SK-N-SH (cell line): ENCODE measurements at regions not wholly inside any gene's neighbourhood (a gene's known extent, or its start where the extent isn't known, plus 50 kb on each side); places are given as distances from the start of the nearest gene placed in this dataset.

Experiments used
- CTCF ChIA-PET: fragments of 300-600, 350-600 bp; formaldehyde crosslinking; extraction: SDS; loops from one replicate; lab custom pipeline; 2021; lab: Yijun Ruan, JAX
- POLR2A ChIA-PET: fragments of 350-600 bp; sonication (Branson Sonifier 250); formaldehyde crosslinking; extraction: SDS; loops from one replicate; lab custom pipeline; 2020; ENCODE audit warnings: antibody characterized with exemption, inconsistent platforms; lab: Yijun Ruan, JAX
- DNase-seq: peaks from one replicate; pipeline ENCODE4 v3.0.0; 2012
- H2AFZ ChIP-seq: fragments of 200-600 bp; sonication (generic); 2 replicates; pipeline ENCODE4 v1.8.1; 2016; ENCODE audit warnings: antibody characterized with exemption, mild to moderate bottlenecking, low read depth
- H3F3A ChIP-seq: fragments of 200-600 bp; sonication (generic); replicated peaks from 2 replicates; pipeline ENCODE3; 2016; ENCODE audit warnings: antibody characterized with exemption, mild to moderate bottlenecking; ENCODE audit not compliant: insufficient read depth
- H3K27ac ChIP-seq, 2 experiments: fragments of 200-500 bp in 1 of 2; fragments of 200-600 bp in 1 of 2; sonication (Bioruptor generic) in 1 of 2; sonication (generic), shearing (Covaris generic) in 1 of 2; 2 replicates each; pipeline versions ENCODE4 v1.5.1 to v1.6.1; 2014 to 2016; ENCODE audit warnings: low read depth in 2 of 2, inconsistent platforms in 1 of 2, low read length in 1 of 2, mild to moderate bottlenecking in 1 of 2, mixed read lengths in 1 of 2
- H3K27me3 ChIP-seq: fragments of 200-600 bp; sonication (generic), shearing (Covaris generic); 2 replicates; pipeline ENCODE4 v1.6.1; 2016; ENCODE audit warnings: mixed run types; ENCODE audit not compliant: insufficient read depth
- H3K36me3 ChIP-seq, 2 experiments: fragments of 200-500 bp in 1 of 2; fragments of 200-600 bp in 1 of 2; sonication (Bioruptor generic) in 1 of 2; sonication (generic) in 1 of 2; replicated peaks in 1 of 2; 2 replicates each; pipeline versions ENCODE3 to v1.5.1; 2014 to 2016; ENCODE audit warnings: low read length in 1 of 2, mild to moderate bottlenecking in 1 of 2; ENCODE audit not compliant: insufficient read depth in 2 of 2, control insufficient read depth in 1 of 2
- H3K4me1 ChIP-seq, 2 experiments: fragments of 200-500 bp in 1 of 2; fragments of 200-600 bp in 1 of 2; sonication (Bioruptor generic) in 1 of 2; sonication (generic), shearing (Covaris generic) in 1 of 2; 2 replicates each; pipeline versions ENCODE4 v1.5.1 to v1.6.1; 2014 to 2016; ENCODE audit warnings: low read depth in 1 of 2, low read length in 1 of 2, mixed run types in 1 of 2; ENCODE audit not compliant: insufficient read depth in 2 of 2, control insufficient read depth in 1 of 2
- H3K4me2 ChIP-seq: fragments of 200-600 bp; sonication (generic), shearing (Covaris generic); 2 replicates; pipeline ENCODE4 v1.6.1; 2017; ENCODE audit warnings: mixed run types
- H3K4me3 ChIP-seq, 2 experiments: fragments of 200-500 bp in 1 of 2; fragments of 200-600 bp in 1 of 2; sonication (Bioruptor generic) in 1 of 2; sonication (generic), shearing (Covaris generic) in 1 of 2; 2 replicates each; pipeline versions ENCODE4 v1.5.1 to v1.8.1; 2014 to 2016; ENCODE audit warnings: low read depth in 2 of 2, inconsistent platforms in 1 of 2, low read length in 1 of 2, mild to moderate bottlenecking in 1 of 2, mixed read lengths in 1 of 2, moderate library complexity in 1 of 2
- H3K79me2 ChIP-seq: fragments of 200-600 bp; sonication (generic); 2 replicates; pipeline ENCODE4 v1.8.1; 2017; ENCODE audit warnings: mild to moderate bottlenecking; ENCODE audit not compliant: insufficient read depth
- H3K9ac ChIP-seq: fragments of 200-600 bp; sonication (generic); 2 replicates; pipeline ENCODE4 v1.6.1; 2017; ENCODE audit warnings: mixed run types
- H3K9me2 ChIP-seq: fragments of 200-600 bp; sonication (generic); 2 replicates; pipeline ENCODE4 v1.6.1; 2017; ENCODE audit warnings: mixed run types
- H3K9me3 ChIP-seq: fragments of 200-600 bp; sonication (generic); 2 replicates; pipeline ENCODE4 v1.6.1; 2017; ENCODE audit warnings: mixed run types, mild to moderate bottlenecking, moderate library complexity
- H4K20me1 ChIP-seq: fragments of 200-600 bp; sonication (generic); 2 replicates; pipeline ENCODE4 v1.6.1; 2017; ENCODE audit warnings: mild to moderate bottlenecking, mixed run types; ENCODE audit not compliant: insufficient read depth
- EP300 ChIP-seq, 2 experiments: IDR thresholded peaks; 2 replicates each; pipeline versions ENCODE4 v1.4.0 to v1.6.1; 2012; ENCODE audit warnings: borderline replicate concordance in 1 of 2, low read depth in 1 of 2, low read length in 1 of 2
- EZH2phosphoT487 ChIP-seq: fragments of 200-600 bp; sonication (generic); IDR thresholded peaks from 2 replicates; pipeline ENCODE4 v1.6.1; 2017; ENCODE audit warnings: low read depth, mixed run types, mild to moderate bottlenecking, antibody characterized with exemption, moderate library complexity, borderline replicate concordance
- FOSL2 ChIP-seq: IDR thresholded peaks from 2 replicates; pipeline ENCODE4 v1.4.0; 2012; ENCODE audit warnings: low read depth, mild to moderate bottlenecking, moderate library complexity, borderline replicate concordance
- FOXJ3 ChIP-seq: sonication (generic); formaldehyde crosslinking; IDR thresholded peaks from 2 replicates; pipeline ENCODE4 v1.5.1; 2020; ENCODE audit warnings: mild to moderate bottlenecking, missing genetic modification reagents
- GABPA ChIP-seq: IDR thresholded peaks from 2 replicates; pipeline ENCODE4 v1.4.0; 2012; ENCODE audit warnings: low read depth, mild to moderate bottlenecking
- GATA2 ChIP-seq: sonication (generic); formaldehyde crosslinking; IDR thresholded peaks from 2 replicates; pipeline ENCODE4 v1.5.0; 2020; ENCODE audit warnings: mild to moderate bottlenecking, missing genetic modification reagents
- JUND ChIP-seq: IDR thresholded peaks from 2 replicates; pipeline ENCODE4 v1.4.0; 2012
- MEF2A ChIP-seq: IDR thresholded peaks from 2 replicates; pipeline ENCODE4 v1.4.0; 2012; ENCODE audit warnings: low read depth, borderline replicate concordance
- MXI1 ChIP-seq: IDR thresholded peaks from 2 replicates; pipeline ENCODE4 v1.6.1; 2012; ENCODE audit warnings: mild to moderate bottlenecking, low read depth, low read length, improper control_type of control experiment
- NRF1 ChIP-seq: IDR thresholded peaks from 2 replicates; pipeline ENCODE4 v1.6.1; 2012; ENCODE audit warnings: low read depth, mild to moderate bottlenecking, low read length
- RCOR1 ChIP-seq: fragments of 150-350 bp; IDR thresholded peaks from 2 replicates; pipeline ENCODE4 v1.6.1; 2017; ENCODE audit warnings: antibody characterized with exemption, low read length
- RFX5 ChIP-seq: IDR thresholded peaks from 2 replicates; pipeline ENCODE4 v1.6.1; 2012; ENCODE audit warnings: mild to moderate bottlenecking, improper control_type of control experiment, low read length
- RXRA ChIP-seq: IDR thresholded peaks from 2 replicates; pipeline ENCODE4 v1.4.0; 2012; ENCODE audit warnings: low read depth, mild to moderate bottlenecking, borderline replicate concordance
- SIN3A ChIP-seq: IDR thresholded peaks from 2 replicates; pipeline ENCODE4 v1.6.1; 2012; ENCODE audit warnings: low read depth, mild to moderate bottlenecking, low read length, moderate library complexity, borderline replicate concordance
- TCF12 ChIP-seq: IDR thresholded peaks from 2 replicates; pipeline ENCODE4 v1.4.0; 2012
- TEAD4 ChIP-seq: IDR thresholded peaks from 2 replicates; pipeline ENCODE4 v1.4.0; 2012; ENCODE audit warnings: mild to moderate bottlenecking, borderline replicate concordance; ENCODE audit not compliant: insufficient read depth
- WGBS: methylation state at CpG from one replicate; pipeline ENCODE4 v1.1.6; 2017; ENCODE audit warnings: low lambda C conversion rate; 5-methylcytosine and 5-hydroxymethylcytosine counted together
- TF ChIP-seq, protein P1 (sequence below): IDR thresholded peaks from 2 replicates; pipeline ENCODE4 v1.6.1; 2012; ENCODE audit warnings: mild to moderate bottlenecking, low read depth, low read length, moderate library complexity
- TF ChIP-seq, protein P2 (sequence below): IDR thresholded peaks from 2 replicates; pipeline ENCODE4; 2012
- TF ChIP-seq, protein P3 (sequence below): fragments of 150-350 bp; IDR thresholded peaks from 2 replicates; pipeline ENCODE4 v1.6.1; 2016; ENCODE audit warnings: mild to moderate bottlenecking, low read depth, low read length
- TF ChIP-seq, protein P4 (sequence below): IDR thresholded peaks from 2 replicates; pipeline ENCODE4 v1.4.0; 2012; ENCODE audit warnings: low read depth, borderline replicate concordance

DNA sequence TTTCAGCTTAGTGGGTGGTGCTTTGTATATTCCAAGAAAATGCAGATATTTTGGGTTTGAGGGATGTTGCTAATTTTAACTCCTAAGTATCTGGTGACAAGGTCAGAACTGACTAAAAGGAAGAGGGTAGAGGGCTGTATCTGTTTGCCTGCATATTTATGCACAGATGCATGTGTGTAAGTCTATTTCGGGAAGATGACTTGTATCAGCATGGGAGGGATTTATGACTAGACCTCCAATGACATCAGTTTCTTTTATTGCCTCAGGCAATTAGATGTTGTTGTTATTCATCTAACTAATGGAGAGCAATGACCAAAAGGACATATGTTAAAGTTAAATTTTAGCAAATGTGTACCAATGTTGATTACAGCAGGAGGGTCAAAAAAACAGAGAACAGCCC lies 734.3 kb downstream of the QKI start:
- no peak for DNase-seq
- WGBS = 5% methylated on average over 1 of the region's 1 CpG
- no peak overlapping the region for H3K4me3 ChIP-seq
- H3K27me3 ChIP-seq = no peaks in the 10 kb centered on the region
- H3K79me2 ChIP-seq = no peaks in the 10 kb centered on the region
- H3K9me3 ChIP-seq = no peaks in the 10 kb centered on the region; the same call in 1 of the 2 replicates
- no peaks in the 10 kb centered on the region for H3F3A ChIP-seq
- no peak overlapping the region for H3K4me2 ChIP-seq
- CTCF ChIA-PET = no interaction called here
- TF ChIP-seq RFX5 (no peak), TCF12 (no peak), EP300 (IDR thresholded peaks at IDR 0.05; ENCODE audit: borderline replicate concordance in 1 of 2, low read depth in 1 of 2, low read length in 1 of 2) (no peak), JUND (no peak), FOXJ3 (CRISPR knock-in tag) (no peak), NRF1 (no peak), RXRA (no peak), GATA2 (CRISPR knock-in tag) (no peak), SIN3A (no peak), EZH2phosphoT487 (no peak), MXI1 (no peak), MEF2A (no peak)
- TF ChIP-seq, protein P1, sequence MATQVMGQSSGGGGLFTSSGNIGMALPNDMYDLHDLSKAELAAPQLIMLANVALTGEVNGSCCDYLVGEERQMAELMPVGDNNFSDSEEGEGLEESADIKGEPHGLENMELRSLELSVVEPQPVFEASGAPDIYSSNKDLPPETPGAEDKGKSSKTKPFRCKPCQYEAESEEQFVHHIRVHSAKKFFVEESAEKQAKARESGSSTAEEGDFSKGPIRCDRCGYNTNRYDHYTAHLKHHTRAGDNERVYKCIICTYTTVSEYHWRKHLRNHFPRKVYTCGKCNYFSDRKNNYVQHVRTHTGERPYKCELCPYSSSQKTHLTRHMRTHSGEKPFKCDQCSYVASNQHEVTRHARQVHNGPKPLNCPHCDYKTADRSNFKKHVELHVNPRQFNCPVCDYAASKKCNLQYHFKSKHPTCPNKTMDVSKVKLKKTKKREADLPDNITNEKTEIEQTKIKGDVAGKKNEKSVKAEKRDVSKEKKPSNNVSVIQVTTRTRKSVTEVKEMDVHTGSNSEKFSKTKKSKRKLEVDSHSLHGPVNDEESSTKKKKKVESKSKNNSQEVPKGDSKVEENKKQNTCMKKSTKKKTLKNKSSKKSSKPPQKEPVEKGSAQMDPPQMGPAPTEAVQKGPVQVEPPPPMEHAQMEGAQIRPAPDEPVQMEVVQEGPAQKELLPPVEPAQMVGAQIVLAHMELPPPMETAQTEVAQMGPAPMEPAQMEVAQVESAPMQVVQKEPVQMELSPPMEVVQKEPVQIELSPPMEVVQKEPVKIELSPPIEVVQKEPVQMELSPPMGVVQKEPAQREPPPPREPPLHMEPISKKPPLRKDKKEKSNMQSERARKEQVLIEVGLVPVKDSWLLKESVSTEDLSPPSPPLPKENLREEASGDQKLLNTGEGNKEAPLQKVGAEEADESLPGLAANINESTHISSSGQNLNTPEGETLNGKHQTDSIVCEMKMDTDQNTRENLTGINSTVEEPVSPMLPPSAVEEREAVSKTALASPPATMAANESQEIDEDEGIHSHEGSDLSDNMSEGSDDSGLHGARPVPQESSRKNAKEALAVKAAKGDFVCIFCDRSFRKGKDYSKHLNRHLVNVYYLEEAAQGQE = no peak
- TF ChIP-seq, protein P2, sequence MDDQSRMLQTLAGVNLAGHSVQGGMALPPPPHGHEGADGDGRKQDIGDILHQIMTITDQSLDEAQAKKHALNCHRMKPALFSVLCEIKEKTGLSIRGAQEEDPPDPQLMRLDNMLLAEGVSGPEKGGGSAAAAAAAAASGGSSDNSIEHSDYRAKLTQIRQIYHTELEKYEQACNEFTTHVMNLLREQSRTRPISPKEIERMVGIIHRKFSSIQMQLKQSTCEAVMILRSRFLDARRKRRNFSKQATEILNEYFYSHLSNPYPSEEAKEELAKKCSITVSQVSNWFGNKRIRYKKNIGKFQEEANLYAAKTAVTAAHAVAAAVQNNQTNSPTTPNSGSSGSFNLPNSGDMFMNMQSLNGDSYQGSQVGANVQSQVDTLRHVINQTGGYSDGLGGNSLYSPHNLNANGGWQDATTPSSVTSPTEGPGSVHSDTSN = no peak
- TF ChIP-seq, all 33 proteins: peak for 0
- Histone ChIP-seq H4K20me1 (no peaks in the 10 kb centered on the region), H3K36me3 (no peaks in the 10 kb centered on the region), H2AFZ (no peak overlapping the region), H3K4me1 (no peaks in the 10 kb centered on the region), H3K9ac (no peak overlapping the region), H3K9me2 (no peaks in the 10 kb centered on the region), H3K27ac (no peak overlapping the region)
- POLR2A ChIA-PET = no interaction called here

DNA sequence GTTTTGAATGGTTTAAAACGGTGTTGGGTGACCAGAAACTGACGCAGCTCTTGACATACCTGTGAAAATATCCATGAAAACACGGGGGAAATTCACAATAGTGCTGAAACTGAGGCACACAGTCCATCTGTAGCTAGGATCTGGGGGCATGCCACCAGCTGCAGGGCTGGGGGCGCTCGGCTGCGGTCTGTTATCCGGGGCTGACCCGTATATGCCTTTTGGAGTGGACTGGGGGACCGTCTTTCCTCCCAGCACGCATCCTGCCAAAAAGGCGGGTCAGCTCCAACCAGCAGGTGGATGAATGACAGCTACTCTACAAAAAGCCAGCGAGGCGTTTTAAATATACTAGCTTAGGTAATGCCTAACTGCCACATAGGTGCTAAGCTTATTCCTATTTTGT lies 729.8 kb downstream of the QKI start:
- no peaks in the 10 kb centered on the region for H3K79me2 ChIP-seq
- no peak overlapping the region for H3K9ac ChIP-seq
- H3K4me1 ChIP-seq = no peaks in the 10 kb centered on the region
- 40% methylated on average over 11 of the region's 13 CpGs for WGBS
- ChIA-PET POLR2A (no interaction called here), CTCF (no interaction called here)
- H3K4me2 ChIP-seq = no peak overlapping the region
- no peaks in the 10 kb centered on the region for H4K20me1 ChIP-seq
- TF ChIP-seq RCOR1 = no peak
- TF ChIP-seq, protein P3, sequence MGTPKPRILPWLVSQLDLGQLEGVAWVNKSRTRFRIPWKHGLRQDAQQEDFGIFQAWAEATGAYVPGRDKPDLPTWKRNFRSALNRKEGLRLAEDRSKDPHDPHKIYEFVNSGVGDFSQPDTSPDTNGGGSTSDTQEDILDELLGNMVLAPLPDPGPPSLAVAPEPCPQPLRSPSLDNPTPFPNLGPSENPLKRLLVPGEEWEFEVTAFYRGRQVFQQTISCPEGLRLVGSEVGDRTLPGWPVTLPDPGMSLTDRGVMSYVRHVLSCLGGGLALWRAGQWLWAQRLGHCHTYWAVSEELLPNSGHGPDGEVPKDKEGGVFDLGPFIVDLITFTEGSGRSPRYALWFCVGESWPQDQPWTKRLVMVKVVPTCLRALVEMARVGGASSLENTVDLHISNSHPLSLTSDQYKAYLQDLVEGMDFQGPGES = no peak
- TF ChIP-seq NRF1 = no peak
- no peak for TF ChIP-seq FOXJ3 (CRISPR knock-in tag)
- TF ChIP-seq TEAD4 = no peak
- no peak for TF ChIP-seq MEF2A
- no peak for TF ChIP-seq FOSL2
- TF ChIP-seq, protein P4, sequence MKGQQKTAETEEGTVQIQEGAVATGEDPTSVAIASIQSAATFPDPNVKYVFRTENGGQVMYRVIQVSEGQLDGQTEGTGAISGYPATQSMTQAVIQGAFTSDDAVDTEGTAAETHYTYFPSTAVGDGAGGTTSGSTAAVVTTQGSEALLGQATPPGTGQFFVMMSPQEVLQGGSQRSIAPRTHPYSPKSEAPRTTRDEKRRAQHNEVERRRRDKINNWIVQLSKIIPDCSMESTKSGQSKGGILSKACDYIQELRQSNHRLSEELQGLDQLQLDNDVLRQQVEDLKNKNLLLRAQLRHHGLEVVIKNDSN = no peak
- TF ChIP-seq GABPA = no peak
- no peak for TF ChIP-seq RFX5
- no peak for TF ChIP-seq JUND
- TF ChIP-seq, protein P2 = no peak
- no peak overlapping the region for H3K27ac ChIP-seq
- H3F3A ChIP-seq = no peaks in the 10 kb centered on the region
- H3K4me3 ChIP-seq = no peak overlapping the region
- no peaks in the 10 kb centered on the region for H3K36me3 ChIP-seq
- H2AFZ ChIP-seq = no peak overlapping the region
- no peaks in the 10 kb centered on the region for H3K27me3 ChIP-seq
- H3K9me3 ChIP-seq = no peaks in the 10 kb centered on the region; the same call in 1 of the 2 replicates
- DNase-seq = no peak
- H3K9me2 ChIP-seq = no peaks in the 10 kb centered on the region
